GM12878 (cell line): ENCODE measurements at regions not wholly inside any gene's neighbourhood (a gene's known extent, or its start where the extent isn't known, plus 50 kb on each side); places are given as distances from the start of the nearest gene placed in this dataset.
A peak's percentile ranks its signal among the peaks of the same experiment; 100 is the strongest.

ENCODE experiments used
- ATAC-seq: fragments of 200-7000 bp; cut with Tn5 transposase; 3 replicates; pipeline ENCODE4 v1.9.1; 2020; ENCODE audit warnings: mild to moderate bottlenecking, moderate library complexity
- BruUV-seq: library from RNA; stranded (reverse); fragments of 400-500 nt; replicated peaks from 2 replicates; lab custom pipeline; 2021; lab: Mats Ljungman, UMichigan
- CTCF ChIA-PET: fragments of 300-600 bp; sonication (Branson Sonifier 250); formaldehyde crosslinking; extraction: SDS; loops from one replicate; lab custom pipeline; 2021; ENCODE audit warnings: inconsistent platforms; lab: Yijun Ruan, JAX
- POLR2A ChIA-PET: fragments of 350-600 bp; formaldehyde crosslinking; extraction: SDS; loops from one replicate; lab custom pipeline; 2021; ENCODE audit warnings: inconsistent platforms; lab: Charles Lee
- RAD21 ChIA-PET: fragments of 300-600 bp; sonication (Branson Sonifier 250); formaldehyde crosslinking; loops from one replicate; lab custom pipeline; 2023; ENCODE audit warnings: antibody characterized with exemption; ENCODE audit not compliant: unreplicated experiment; lab: Charles Lee
- SMC1A ChIA-PET: fragments of 300-600 bp; sonication (Branson Sonifier 250); formaldehyde crosslinking; loops from one replicate; lab custom pipeline; 2023; ENCODE audit not compliant: unreplicated experiment, uncharacterized antibody; lab: Charles Lee
- DNase-seq: peaks from one replicate; pipeline ENCODE4 v3.0.0-alpha.2; 2011; ENCODE audit warnings: low read depth, low spot score
- FAIRE-seq: peaks from 3 replicates; lab custom pipeline; 2011; peaks lifted over from hg19 to GRCh38; lab: Jason Lieb, UNC
- H2AFZ ChIP-seq: 2 replicates; pipeline ENCODE4 v1.6.0; 2011; ENCODE audit warnings: low read depth, low read length, control low read depth; ENCODE audit not compliant: control insufficient read depth
- H3K27ac ChIP-seq: 2 replicates; pipeline ENCODE4 v1.5.1; 2011; ENCODE audit warnings: control low read depth; ENCODE audit not compliant: control insufficient read depth, insufficient read depth
- H3K27me3 ChIP-seq, 2 experiments: replicated peaks in 1 of 2; 2 replicates each; pipeline versions ENCODE4 v1.6.0 to v1.6.1; 2011; ENCODE audit warnings: low read length in 1 of 2; ENCODE audit not compliant: control insufficient read depth in 2 of 2, insufficient read depth in 2 of 2
- H3K36me3 ChIP-seq, 2 experiments: 2 replicates each; pipeline ENCODE4 v1.5.1; 2011; ENCODE audit warnings: low read length in 1 of 2; ENCODE audit not compliant: control insufficient read depth in 2 of 2, insufficient read depth in 2 of 2
- H3K4me1 ChIP-seq: 2 replicates; pipeline ENCODE4 v1.6.1; 2011; ENCODE audit warnings: mild to moderate bottlenecking, low read length, moderate library complexity, mixed read lengths; ENCODE audit not compliant: control insufficient read depth, insufficient read depth
- H3K4me2 ChIP-seq: 2 replicates; pipeline ENCODE4 v1.6.0; 2011; ENCODE audit warnings: control low read depth; ENCODE audit not compliant: control insufficient read depth, insufficient read depth
- H3K4me3 ChIP-seq: fragments of 200-600 bp; sonication (generic); 2 replicates; pipeline ENCODE4 v1.5.1; 2016
- H3K79me2 ChIP-seq: 2 replicates; pipeline ENCODE4 v1.6.0; 2011; ENCODE audit warnings: low read length; ENCODE audit not compliant: control insufficient read depth, insufficient read depth
- H3K9ac ChIP-seq: 2 replicates; pipeline ENCODE4 v1.8.0; 2011; ENCODE audit warnings: low read length, control low read depth, mixed read lengths; ENCODE audit not compliant: control insufficient read depth, insufficient read depth
- H3K9me3 ChIP-seq: replicated peaks from 3 replicates; pipeline ENCODE4 v1.5.1; 2011; ENCODE audit warnings: mild to moderate bottlenecking, low read length; ENCODE audit not compliant: control insufficient read depth, insufficient read depth
- H4K20me1 ChIP-seq: 2 replicates; pipeline ENCODE4 v1.6.0; 2011; ENCODE audit not compliant: control insufficient read depth, insufficient read depth
- CBFB ChIP-seq: IDR thresholded peaks from 2 replicates; pipeline ENCODE4 v1.6.1; 2016; ENCODE audit warnings: antibody characterized with exemption, low read depth
- CEBPB ChIP-seq, 2 experiments: fragments of 150-350 bp in 1 of 2; IDR thresholded peaks; 2 replicates each; pipeline ENCODE4 v1.6.1; 2012 to 2014; ENCODE audit warnings: low read depth in 2 of 2, low read length in 2 of 2, borderline replicate concordance in 1 of 2, inconsistent platforms in 1 of 2
- FOXM1 ChIP-seq: IDR thresholded peaks from 2 replicates; pipeline ENCODE4 v1.6.1; 2012; ENCODE audit warnings: low read depth, mild to moderate bottlenecking, inconsistent platforms, low read length, moderate library complexity
- GABPA ChIP-seq: IDR thresholded peaks from 2 replicates; pipeline ENCODE4 v1.6.1; 2014; ENCODE audit warnings: antibody characterized with exemption, low read depth, mild to moderate bottlenecking, inconsistent platforms
- GATAD2B ChIP-seq: fragments of 450-650 bp; conservative IDR thresholded peaks from 2 replicates; pipeline ENCODE4 v1.6.1; 2017; ENCODE audit warnings: low read depth, mild to moderate bottlenecking, moderate library complexity
- JUNB ChIP-seq: IDR thresholded peaks from 2 replicates; pipeline ENCODE4 v1.6.1; 2016; ENCODE audit warnings: antibody characterized with exemption, mild to moderate bottlenecking
- KAT2A ChIP-seq: conservative IDR thresholded peaks from 2 replicates; pipeline ENCODE4 v1.6.1; 2011; ENCODE audit warnings: low read depth, low read length; ENCODE audit not compliant: control insufficient read depth
- KDM1A ChIP-seq: fragments of 200-600 bp; sonication (generic); IDR thresholded peaks from 2 replicates; pipeline ENCODE4 v1.6.1; 2016; ENCODE audit warnings: borderline replicate concordance
- MEF2A ChIP-seq: IDR thresholded peaks from 2 replicates; pipeline ENCODE4 v1.6.1; 2011; ENCODE audit warnings: low read depth, mild to moderate bottlenecking, low read length, moderate library complexity; ENCODE audit not compliant: insufficient read depth
- MEF2B ChIP-seq: fragments of 450-650 bp; IDR thresholded peaks from 2 replicates; pipeline ENCODE4 v1.6.1; 2018; ENCODE audit warnings: mild to moderate bottlenecking, moderate library complexity; ENCODE audit not compliant: partially characterized antibody, poor library complexity, severe bottlenecking
- MTA3 ChIP-seq: IDR thresholded peaks from 2 replicates; pipeline ENCODE4 v1.6.1; 2012; ENCODE audit warnings: low read length, inconsistent platforms, borderline replicate concordance
- NFIC ChIP-seq: IDR thresholded peaks from 2 replicates; pipeline ENCODE4 v1.6.1; 2012; ENCODE audit warnings: low read depth, mild to moderate bottlenecking, inconsistent platforms, low read length, moderate library complexity
- NR2C2 ChIP-seq: IDR thresholded peaks from 2 replicates; pipeline ENCODE4 v1.6.1; 2011; ENCODE audit warnings: borderline replicate concordance, low read depth; ENCODE audit not compliant: control insufficient read depth, insufficient read length
- PAX5 ChIP-seq: IDR thresholded peaks from 2 replicates; pipeline ENCODE4 v1.6.1; 2011; ENCODE audit warnings: low read depth, low read length, borderline replicate concordance
- POU2F2 ChIP-seq: IDR thresholded peaks from 3 replicates; pipeline ENCODE4 v1.6.1; 2011; ENCODE audit warnings: low read depth, mild to moderate bottlenecking, low read length, borderline replicate concordance
- RUNX3 ChIP-seq: IDR thresholded peaks from 2 replicates; pipeline ENCODE4 v1.6.1; 2012; ENCODE audit warnings: low read length, inconsistent platforms
- TAF1 ChIP-seq: IDR thresholded peaks from 2 replicates; pipeline ENCODE4 v1.6.1; 2011; ENCODE audit warnings: mild to moderate bottlenecking, low read depth, low read length, borderline replicate concordance
- ZNF217 ChIP-seq: fragments of 450-650 bp; IDR thresholded peaks from 2 replicates; pipeline ENCODE4 v1.6.1; 2017; ENCODE audit warnings: antibody characterized with exemption, mild to moderate bottlenecking
- WGBS: methylation state at CpG from one replicate; pipeline ENCODE4 v1.1.6; 2016; ENCODE audit warnings: low lambda C conversion rate; ENCODE audit not compliant: insufficient replicate concordance, insufficient coverage; ENCODE audit errors: missing lambda C conversion rate; 5-methylcytosine and 5-hydroxymethylcytosine counted together
- in situ Hi-C: fragments of 300-500 bp; cut with MboI; formaldehyde crosslinking; loops from 9 replicates; pipeline ENCODE4 v1.14.3; 2018; ENCODE audit warnings: mixed read lengths
- intact Hi-C: fragments of 100-400 bp; cut with micrococcal nuclease; formaldehyde crosslinking; loops from one replicate; pipeline ENCODE4 v1.14.2; 2022; ENCODE audit not compliant: unreplicated experiment
- TF ChIP-seq, protein P1 (sequence below): IDR thresholded peaks from 2 replicates; pipeline ENCODE4 v1.6.1; 2011; ENCODE audit warnings: borderline replicate concordance, low read depth, mild to moderate bottlenecking, moderate library complexity, low read length; ENCODE audit not compliant: insufficient read depth, poor library complexity, severe bottlenecking
- TF ChIP-seq, protein P2 (sequence below): IDR thresholded peaks from 2 replicates; pipeline ENCODE4 v1.6.1; 2012; ENCODE audit warnings: low read length, inconsistent platforms

GRCh38 chr12:24730489-24730896 is 218.4 kb downstream of the BCAT1 start:
- BruUV-seq: no TSS peak
- H2AFZ ChIP-seq: no peak overlapping the region
- peaks cover 3 to 5% of the 10 kb centered on the region in 2 experiments; a peak in 3 of 4 replicates for H3K27me3 ChIP-seq
- FAIRE-seq (no peak), DNase-seq (no peak), ATAC-seq (peak; percentile 47)
- POLR2A ChIA-PET: no interaction called here
- H3K4me1 ChIP-seq: peaks cover 7% of the 10 kb centered on the region
- H3K27ac ChIP-seq: no peak overlapping the region
- no peak overlapping the region for H3K4me2 ChIP-seq
- H3K79me2 ChIP-seq: no peaks in the 10 kb centered on the region
- no peaks in the 10 kb centered on the region for H3K9me3 ChIP-seq
- 42% methylated on average over 1 of the region's 1 CpG for WGBS
- no peak overlapping the region for H3K4me3 ChIP-seq
- TF ChIP-seq POU2F2 (no peak), KDM1A (no peak), KAT2A (no peak), NFIC (peak; percentile 93), MTA3 (peak; percentile 62), CEBPB (IDR thresholded peaks at IDR 0.05; ENCODE audit: borderline replicate concordance in 1 of 2, low read depth in 2 of 2, low read length in 2 of 2) (0 out of 4 replicates have a peak, but pooled peaks of 1 of the 2 experiments have one; percentile 49), MEF2A (peak; percentile 76; the same call in 1 of the 2 replicates), JUNB (peak; percentile 73), GATAD2B (no peak), FOXM1 (peak; percentile 83; the same call in 1 of the 2 replicates), ZNF217 (peak; percentile 58; the same call in 1 of the 2 replicates), NR2C2 (no peak), CBFB (0 out of 2 replicates have a peak, but pooled peaks have one; percentile 47), MEF2B (peak; percentile 56), RUNX3 (peak; percentile 89), PAX5 (no peak), TAF1 (no peak), GABPA (peak; percentile 40; the same call in 1 of the 2 replicates)
- TF ChIP-seq, protein P1, sequence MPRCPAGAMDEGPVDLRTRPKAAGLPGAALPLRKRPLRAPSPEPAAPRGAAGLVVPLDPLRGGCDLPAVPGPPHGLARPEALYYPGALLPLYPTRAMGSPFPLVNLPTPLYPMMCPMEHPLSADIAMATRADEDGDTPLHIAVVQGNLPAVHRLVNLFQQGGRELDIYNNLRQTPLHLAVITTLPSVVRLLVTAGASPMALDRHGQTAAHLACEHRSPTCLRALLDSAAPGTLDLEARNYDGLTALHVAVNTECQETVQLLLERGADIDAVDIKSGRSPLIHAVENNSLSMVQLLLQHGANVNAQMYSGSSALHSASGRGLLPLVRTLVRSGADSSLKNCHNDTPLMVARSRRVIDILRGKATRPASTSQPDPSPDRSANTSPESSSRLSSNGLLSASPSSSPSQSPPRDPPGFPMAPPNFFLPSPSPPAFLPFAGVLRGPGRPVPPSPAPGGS: peak; percentile 28
- TF ChIP-seq, protein P2, sequence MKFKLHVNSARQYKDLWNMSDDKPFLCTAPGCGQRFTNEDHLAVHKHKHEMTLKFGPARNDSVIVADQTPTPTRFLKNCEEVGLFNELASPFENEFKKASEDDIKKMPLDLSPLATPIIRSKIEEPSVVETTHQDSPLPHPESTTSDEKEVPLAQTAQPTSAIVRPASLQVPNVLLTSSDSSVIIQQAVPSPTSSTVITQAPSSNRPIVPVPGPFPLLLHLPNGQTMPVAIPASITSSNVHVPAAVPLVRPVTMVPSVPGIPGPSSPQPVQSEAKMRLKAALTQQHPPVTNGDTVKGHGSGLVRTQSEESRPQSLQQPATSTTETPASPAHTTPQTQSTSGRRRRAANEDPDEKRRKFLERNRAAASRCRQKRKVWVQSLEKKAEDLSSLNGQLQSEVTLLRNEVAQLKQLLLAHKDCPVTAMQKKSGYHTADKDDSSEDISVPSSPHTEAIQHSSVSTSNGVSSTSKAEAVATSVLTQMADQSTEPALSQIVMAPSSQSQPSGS: peak; percentile 78
- TF ChIP-seq, all 136 proteins: peak for 13
- ChIA-PET RAD21 (no interaction called here), SMC1A (interaction anchor here (0.6 to 1.6 kb wide), 4 partner anchors 9 to 25 kb away, joined by 3 to 5 read pairs (median 4); no protein-coding TSS in a partner anchor), CTCF (interaction anchor here (1.0 to 1.2 kb wide), 2 partner anchors 48 to 405 kb away, joined by 3 read pairs; no protein-coding TSS in a partner anchor)
- no peaks in the 10 kb centered on the region for H3K36me3 ChIP-seq
- H3K9ac ChIP-seq: no peak overlapping the region
- intact Hi-C loops: loop anchor here (5.0 kb wide), 1 partner anchor 133 kb away; no protein-coding TSS in a partner anchor
- in situ Hi-C loops: no loop called here
- no peaks in the 10 kb centered on the region for H4K20me1 ChIP-seq
